Suprapubic skin (tissue), 4 donors: ENCODE measurements at regions not wholly inside any gene's neighbourhood (a gene's known extent, or its start where the extent isn't known, plus 50 kb on each side); places are given as distances from the start of the nearest gene placed in this dataset.

Experiments used
- EP300 ChIP-seq: sonication (generic); formaldehyde crosslinking; IDR thresholded peaks from one replicate; pipeline ENCODE4 v1.6.1; 2017; ENCODE audit warnings: antibody characterized with exemption
- POLR2A ChIP-seq, 2 donors: fragments of 450-650 bp; IDR thresholded peaks; one replicate each; pipeline ENCODE4 v1.6.1; 2017; ENCODE audit warnings: antibody characterized with exemption in 2 of 2, mild to moderate bottlenecking in 2 of 2, moderate library complexity in 2 of 2
- POLR2AphosphoS5 ChIP-seq, 3 donors: sonication (generic); formaldehyde crosslinking; IDR thresholded peaks; one replicate each; pipeline ENCODE4 v1.6.1; 2017; ENCODE audit warnings: antibody characterized with exemption in 3 of 3
- TF ChIP-seq, protein P1 (sequence below), 2 donors: fragments of 200-600 bp in 1 of 2; fragments of 450-650 bp in 1 of 2; sonication (generic) in 1 of 2; IDR thresholded peaks; one replicate each; pipeline ENCODE4 v1.5.1; 2016 to 2019; ENCODE audit warnings: antibody characterized with exemption in 2 of 2, mild to moderate bottlenecking in 1 of 2, moderate library complexity in 1 of 2

DNA sequence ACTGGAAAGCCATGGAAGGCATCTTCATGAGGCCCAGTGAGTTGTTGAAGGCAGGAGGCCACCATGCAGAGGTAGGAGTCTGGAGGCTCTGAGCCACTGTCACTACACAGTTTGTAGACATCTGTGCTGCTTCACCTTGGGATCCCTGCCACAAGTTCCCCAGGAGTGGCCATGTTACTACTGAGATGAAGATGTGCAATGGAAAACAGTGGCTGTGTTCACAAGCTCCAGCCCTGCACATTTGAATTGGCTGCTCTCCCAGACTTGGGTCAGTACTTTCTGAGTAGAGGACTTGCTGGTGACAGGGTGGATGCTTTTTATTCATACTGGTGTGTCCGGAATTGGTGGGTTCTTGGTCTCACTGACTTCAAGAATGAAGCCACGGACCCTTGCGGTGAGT is 86.9 kb upstream of the C15orf39 start:
- TF ChIP-seq, protein P1, sequence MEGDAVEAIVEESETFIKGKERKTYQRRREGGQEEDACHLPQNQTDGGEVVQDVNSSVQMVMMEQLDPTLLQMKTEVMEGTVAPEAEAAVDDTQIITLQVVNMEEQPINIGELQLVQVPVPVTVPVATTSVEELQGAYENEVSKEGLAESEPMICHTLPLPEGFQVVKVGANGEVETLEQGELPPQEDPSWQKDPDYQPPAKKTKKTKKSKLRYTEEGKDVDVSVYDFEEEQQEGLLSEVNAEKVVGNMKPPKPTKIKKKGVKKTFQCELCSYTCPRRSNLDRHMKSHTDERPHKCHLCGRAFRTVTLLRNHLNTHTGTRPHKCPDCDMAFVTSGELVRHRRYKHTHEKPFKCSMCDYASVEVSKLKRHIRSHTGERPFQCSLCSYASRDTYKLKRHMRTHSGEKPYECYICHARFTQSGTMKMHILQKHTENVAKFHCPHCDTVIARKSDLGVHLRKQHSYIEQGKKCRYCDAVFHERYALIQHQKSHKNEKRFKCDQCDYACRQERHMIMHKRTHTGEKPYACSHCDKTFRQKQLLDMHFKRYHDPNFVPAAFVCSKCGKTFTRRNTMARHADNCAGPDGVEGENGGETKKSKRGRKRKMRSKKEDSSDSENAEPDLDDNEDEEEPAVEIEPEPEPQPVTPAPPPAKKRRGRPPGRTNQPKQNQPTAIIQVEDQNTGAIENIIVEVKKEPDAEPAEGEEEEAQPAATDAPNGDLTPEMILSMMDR (IDR thresholded peaks at IDR 0.05), result no peak
- TF ChIP-seq POLR2A (IDR thresholded peaks at IDR 0.05) (no peak), POLR2AphosphoS5 (IDR thresholded peaks at IDR 0.05) (no peak), EP300 (no peak)
